Thymus (tissue), 11 donors: ENCODE measurements at regions not wholly inside any gene's neighbourhood (a gene's known extent, or its start where the extent isn't known, plus 50 kb on each side); places are given as distances from the start of the nearest gene placed in this dataset.

Source experiments
- DNase-seq, 9 donors: peaks; one replicate each; pipeline ENCODE4 v3.0.0-alpha.2; 2013; ENCODE audit warnings: low spot score in 9 of 9, low read depth in 6 of 9, missing footprints in 1 of 9
- H3K27ac ChIP-seq, 2 donors: one replicate each; pipeline ENCODE4 v1.5.1; 2013; ENCODE audit warnings: control low read depth in 1 of 2, low read depth in 1 of 2, low read length in 1 of 2, mild to moderate bottlenecking in 1 of 2, moderate library complexity in 1 of 2
- H3K27me3 ChIP-seq, 2 donors: one replicate each; pipeline ENCODE4 v1.5.1; 2013; ENCODE audit warnings: low read length in 1 of 2; ENCODE audit not compliant: control insufficient read depth in 2 of 2, insufficient read depth in 1 of 2
- H3K36me3 ChIP-seq, 2 donors: one replicate each; pipeline ENCODE4 v1.5.1; 2013; ENCODE audit warnings: low read length in 1 of 2, mild to moderate bottlenecking in 1 of 2, moderate library complexity in 1 of 2; ENCODE audit not compliant: control insufficient read depth in 2 of 2, insufficient read depth in 2 of 2
- H3K4me1 ChIP-seq, 2 donors: one replicate each; pipeline ENCODE4 v1.5.1; 2013; ENCODE audit warnings: low read length in 2 of 2; ENCODE audit not compliant: control insufficient read depth in 2 of 2, insufficient read depth in 2 of 2
- H3K4me3 ChIP-seq, 2 donors: one replicate each; pipeline ENCODE4 v1.5.1; 2013; ENCODE audit warnings: low read length in 2 of 2, control low read depth in 1 of 2, mild to moderate bottlenecking in 1 of 2
- H3K9me3 ChIP-seq, 2 donors: one replicate each; pipeline ENCODE4 v1.5.1; 2013; ENCODE audit warnings: low read length in 1 of 2, mild to moderate bottlenecking in 1 of 2; ENCODE audit not compliant: control insufficient read depth in 2 of 2, insufficient read depth in 1 of 2
- WGBS: extraction: QIAGEN DNeasy Blood & Tissue Kit; methylation state at CpG from one replicate; pipeline ENCODE4 v1.1.7; 2013; 5-methylcytosine and 5-hydroxymethylcytosine counted together
- donor health status: healthy.

GRCh38 chr4:137608085-137608484 lies 75.8 kb upstream of the PCDH18 start:
- Histone ChIP-seq H3K27me3 (no peaks in the 10 kb centered on the region), H3K27ac (no peak overlapping the region), H3K9me3 (peaks cover 0 to 1% of the 10 kb centered on the region in 2 donors), H3K36me3 (no peaks in the 10 kb centered on the region), H3K4me1 (no peaks in the 10 kb centered on the region), H3K4me3 (no peak overlapping the region)
- DNase-seq, result no peak
- 98% methylated on average over 1 of the region's 1 CpG for WGBS

GRCh38 chr4:137602436-137602835 lies 70.1 kb upstream of the PCDH18 start:
- Histone ChIP-seq H3K36me3 (no peaks in the 10 kb centered on the region), H3K9me3 (no peaks in the 10 kb centered on the region), H3K4me1 (no peaks in the 10 kb centered on the region), H3K4me3 (no peak overlapping the region), H3K27ac (no peak overlapping the region), H3K27me3 (no peaks in the 10 kb centered on the region)
- WGBS, result 91% methylated on average over 2 of the region's 2 CpGs
- DNase-seq, result no peak

- no peaks in the 10 kb centered on the region for H3K9me3 ChIP-seq
- H3K4me3 ChIP-seq, result no peak overlapping the region
- no peaks in the 10 kb centered on the region for H3K36me3 ChIP-seq
- WGBS, result 89% methylated on average over 1 of the region's 1 CpG
- no peaks in the 10 kb centered on the region for H3K27me3 ChIP-seq
- no peaks in the 10 kb centered on the region for H3K4me1 ChIP-seq
- no peak overlapping the region for H3K27ac ChIP-seq
- no peak for DNase-seq
Measured at GRCh38 chr4:137601934-137602333, 69.6 kb upstream of the PCDH18 start.

GRCh38 chr4:137599734-137600133 lies 67.4 kb upstream of the PCDH18 start:
- no peaks in the 10 kb centered on the region for H3K36me3 ChIP-seq
- H3K9me3 ChIP-seq, result no peaks in the 10 kb centered on the region
- 66% methylated on average over 1 of the region's 1 CpG for WGBS
- H3K27me3 ChIP-seq, result no peaks in the 10 kb centered on the region
- H3K27ac ChIP-seq, result no peak overlapping the region
- no peak for DNase-seq
- H3K4me1 ChIP-seq, result no peaks in the 10 kb centered on the region
- no peak overlapping the region for H3K4me3 ChIP-seq

GRCh38 chr4:137597752-137598430 lies 65.6 kb upstream of the PCDH18 start:
- H3K4me1 ChIP-seq, result no peaks in the 10 kb centered on the region
- no peaks in the 10 kb centered on the region for H3K36me3 ChIP-seq
- H3K4me3 ChIP-seq, result no peak overlapping the region
- no peaks in the 10 kb centered on the region for H3K27me3 ChIP-seq
- no peaks in the 10 kb centered on the region for H3K9me3 ChIP-seq
- H3K27ac ChIP-seq, result no peak overlapping the region
- WGBS, result 52% methylated on average over 3 of the region's 3 CpGs
- DNase-seq, result no peak

GRCh38 chr4:137587796-137588195 lies 55.5 kb upstream of the PCDH18 start:
- no peaks in the 10 kb centered on the region for H3K27me3 ChIP-seq
- H3K9me3 ChIP-seq, result no peaks in the 10 kb centered on the region
- H3K36me3 ChIP-seq, result no peaks in the 10 kb centered on the region
- 87% methylated on average over 1 of the region's 1 CpG for WGBS
- DNase-seq, result no peak
- no peak overlapping the region for H3K27ac ChIP-seq
- H3K4me1 ChIP-seq, result no peaks in the 10 kb centered on the region
- no peak overlapping the region for H3K4me3 ChIP-seq

- no peak for DNase-seq
- Histone ChIP-seq H3K4me3 (no peak overlapping the region), H3K9me3 (no peaks in the 10 kb centered on the region), H3K27me3 (no peaks in the 10 kb centered on the region), H3K36me3 (no peaks in the 10 kb centered on the region), H3K27ac (no peak overlapping the region), H3K4me1 (no peaks in the 10 kb centered on the region)
Measured at GRCh38 chr4:137583671-137584070, 51.4 kb upstream of the PCDH18 start.
